Right atrium auricular region (tissue), 2 donors: ENCODE measurements at regions not wholly inside any gene's neighbourhood (a gene's known extent, or its start where the extent isn't known, plus 50 kb on each side); places are given as distances from the start of the nearest gene placed in this dataset.

ENCODE experiments used
- DNase-seq: peaks from one replicate; pipeline ENCODE4 v3.0.0-alpha.2; 2019; ENCODE audit warnings: low spot score
- H3K27ac ChIP-seq, 2 donors: fragments of 200-600 bp; sonication (generic); 1 replicate in 1 of 2; 2 replicates in 1 of 2; pipeline ENCODE4 v1.5.1; 2016 to 2019
- H3K27me3 ChIP-seq, 2 donors: fragments of 200-600 bp; sonication (generic); one replicate each; pipeline versions ENCODE4 v1.5.1 to v1.6.0; 2017 to 2019
- H3K36me3 ChIP-seq: fragments of 200-600 bp; sonication (generic); one replicate; pipeline ENCODE4 v1.5.1; 2016
- H3K4me1 ChIP-seq, 2 donors: fragments of 200-600 bp; sonication (generic); one replicate each; pipeline versions ENCODE4 v1.5.1 to v1.6.0; 2017 to 2019
- H3K4me3 ChIP-seq, 2 donors: fragments of 200-600 bp; sonication (generic); 1 replicate in 1 of 2; 2 replicates in 1 of 2; pipeline ENCODE4 v1.5.1; 2017 to 2019; ENCODE audit warnings: mild to moderate bottlenecking in 1 of 2, moderate library complexity in 1 of 2
- H3K9me3 ChIP-seq, 2 donors: fragments of 200-600 bp; sonication (generic); one replicate each; pipeline ENCODE4 v1.5.1; 2019
- TF ChIP-seq, protein P1 (sequence below), 2 donors: fragments of 200-600 bp; sonication (generic); IDR thresholded peaks; one replicate each; pipeline ENCODE4 v1.5.1; 2019; ENCODE audit warnings: antibody characterized with exemption in 2 of 2

DNA sequence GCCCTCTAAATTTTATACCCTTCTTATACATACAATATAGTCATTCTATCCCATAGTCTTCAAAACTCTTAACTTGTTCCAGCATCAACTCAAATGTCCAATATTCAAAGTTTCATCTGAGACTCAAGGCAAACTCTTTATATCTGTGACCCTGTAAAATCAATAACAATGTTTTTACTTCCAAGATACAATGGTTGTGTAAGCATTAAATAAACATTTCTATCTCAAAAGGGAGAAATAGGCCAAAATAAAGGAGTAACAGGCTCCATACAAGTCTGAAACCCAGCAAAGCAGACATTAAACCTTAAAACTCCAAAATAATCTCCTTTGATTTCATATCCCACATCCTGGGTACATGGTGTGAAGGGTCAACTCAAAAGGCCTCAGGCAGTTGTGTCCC, 1299.1 kb downstream of the MRPL39 start:
- no peaks in the 10 kb centered on the region for H3K9me3 ChIP-seq
- H3K4me3 ChIP-seq, result no peak overlapping the region
- TF ChIP-seq, protein P1, sequence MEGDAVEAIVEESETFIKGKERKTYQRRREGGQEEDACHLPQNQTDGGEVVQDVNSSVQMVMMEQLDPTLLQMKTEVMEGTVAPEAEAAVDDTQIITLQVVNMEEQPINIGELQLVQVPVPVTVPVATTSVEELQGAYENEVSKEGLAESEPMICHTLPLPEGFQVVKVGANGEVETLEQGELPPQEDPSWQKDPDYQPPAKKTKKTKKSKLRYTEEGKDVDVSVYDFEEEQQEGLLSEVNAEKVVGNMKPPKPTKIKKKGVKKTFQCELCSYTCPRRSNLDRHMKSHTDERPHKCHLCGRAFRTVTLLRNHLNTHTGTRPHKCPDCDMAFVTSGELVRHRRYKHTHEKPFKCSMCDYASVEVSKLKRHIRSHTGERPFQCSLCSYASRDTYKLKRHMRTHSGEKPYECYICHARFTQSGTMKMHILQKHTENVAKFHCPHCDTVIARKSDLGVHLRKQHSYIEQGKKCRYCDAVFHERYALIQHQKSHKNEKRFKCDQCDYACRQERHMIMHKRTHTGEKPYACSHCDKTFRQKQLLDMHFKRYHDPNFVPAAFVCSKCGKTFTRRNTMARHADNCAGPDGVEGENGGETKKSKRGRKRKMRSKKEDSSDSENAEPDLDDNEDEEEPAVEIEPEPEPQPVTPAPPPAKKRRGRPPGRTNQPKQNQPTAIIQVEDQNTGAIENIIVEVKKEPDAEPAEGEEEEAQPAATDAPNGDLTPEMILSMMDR (IDR thresholded peaks at IDR 0.05), result no peak
- H3K27me3 ChIP-seq, result no peaks in the 10 kb centered on the region
- no peak overlapping the region for H3K27ac ChIP-seq
- H3K4me1 ChIP-seq, result no peaks in the 10 kb centered on the region
- no peak for DNase-seq
- no peaks in the 10 kb centered on the region for H3K36me3 ChIP-seq

DNA sequence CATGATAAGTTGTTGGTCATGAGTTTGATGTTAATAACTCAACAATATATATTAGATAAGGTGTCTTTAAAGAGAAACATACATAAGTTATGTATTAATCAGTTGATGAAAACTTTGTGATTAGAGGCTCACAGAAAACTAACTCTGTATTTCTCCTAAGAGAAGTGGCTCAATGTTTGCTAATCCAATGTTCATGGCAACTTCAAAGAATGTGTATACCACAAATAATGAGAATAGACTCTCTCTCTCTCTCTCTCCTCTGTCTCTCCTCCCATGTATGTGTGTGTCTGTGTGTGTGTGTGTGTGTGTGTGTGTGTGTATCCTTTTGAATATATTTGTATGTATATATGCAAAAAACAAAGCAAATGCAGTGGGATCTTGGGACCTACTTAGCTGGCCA, 1304.9 kb downstream of the MRPL39 start:
- Histone ChIP-seq H3K27ac (no peak overlapping the region), H3K9me3 (no peaks in the 10 kb centered on the region), H3K4me3 (no peak overlapping the region), H3K4me1 (no peaks in the 10 kb centered on the region), H3K36me3 (no peaks in the 10 kb centered on the region), H3K27me3 (no peaks in the 10 kb centered on the region)
- no peak for DNase-seq
- TF ChIP-seq, protein P1 (IDR thresholded peaks at IDR 0.05), result no peak

DNA sequence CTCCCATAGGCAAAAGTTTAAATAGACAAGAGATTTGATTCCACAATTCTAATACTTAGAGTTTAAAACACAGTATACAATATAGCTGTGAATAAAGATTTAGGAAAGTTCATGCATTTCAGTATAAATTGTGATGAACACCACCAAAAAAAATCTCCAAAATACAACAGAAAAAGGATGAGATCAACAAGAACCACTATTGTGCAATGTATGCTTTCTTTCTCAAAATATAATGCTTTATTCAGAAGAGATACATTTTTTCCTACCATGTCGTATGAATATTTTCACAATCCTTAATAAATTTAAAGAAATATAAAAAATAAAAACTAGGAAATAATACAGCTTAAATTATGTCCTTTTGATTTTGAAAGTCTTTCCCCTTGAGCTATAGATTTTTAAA, 1309.2 kb downstream of the MRPL39 start:
- H3K36me3 ChIP-seq, result no peaks in the 10 kb centered on the region
- no peak for DNase-seq
- no peaks in the 10 kb centered on the region for H3K4me1 ChIP-seq
- no peaks in the 10 kb centered on the region for H3K27me3 ChIP-seq
- TF ChIP-seq, protein P1 (IDR thresholded peaks at IDR 0.05), result no peak
- no peak overlapping the region for H3K4me3 ChIP-seq
- no peak overlapping the region for H3K27ac ChIP-seq
- H3K9me3 ChIP-seq, result no peaks in the 10 kb centered on the region

DNA sequence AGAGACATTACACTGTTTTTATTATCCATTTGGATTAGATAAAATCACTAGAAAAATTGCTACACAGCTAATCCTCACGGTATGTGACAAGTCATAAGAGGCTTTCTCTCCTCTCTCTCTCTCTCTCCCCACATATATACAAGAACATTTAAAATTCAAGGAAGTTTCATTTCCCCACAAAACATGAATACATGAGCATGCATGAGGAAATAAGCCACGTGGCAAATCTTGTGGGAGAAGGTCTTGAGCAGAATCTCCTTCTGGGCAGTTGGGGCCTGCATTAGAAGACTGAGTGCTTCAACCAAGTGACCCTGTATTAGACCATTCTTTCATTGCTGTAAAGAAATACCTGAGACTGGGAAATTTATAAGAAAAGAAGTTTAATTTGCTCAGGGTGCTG, 1313.1 kb downstream of the MRPL39 start:
- H3K4me1 ChIP-seq, result no peaks in the 10 kb centered on the region
- H3K27me3 ChIP-seq, result no peaks in the 10 kb centered on the region
- DNase-seq, result no peak
- TF ChIP-seq, protein P1 (IDR thresholded peaks at IDR 0.05), result no peak
- no peak overlapping the region for H3K4me3 ChIP-seq
- no peak overlapping the region for H3K27ac ChIP-seq
- H3K9me3 ChIP-seq, result no peaks in the 10 kb centered on the region
- no peaks in the 10 kb centered on the region for H3K36me3 ChIP-seq

DNA sequence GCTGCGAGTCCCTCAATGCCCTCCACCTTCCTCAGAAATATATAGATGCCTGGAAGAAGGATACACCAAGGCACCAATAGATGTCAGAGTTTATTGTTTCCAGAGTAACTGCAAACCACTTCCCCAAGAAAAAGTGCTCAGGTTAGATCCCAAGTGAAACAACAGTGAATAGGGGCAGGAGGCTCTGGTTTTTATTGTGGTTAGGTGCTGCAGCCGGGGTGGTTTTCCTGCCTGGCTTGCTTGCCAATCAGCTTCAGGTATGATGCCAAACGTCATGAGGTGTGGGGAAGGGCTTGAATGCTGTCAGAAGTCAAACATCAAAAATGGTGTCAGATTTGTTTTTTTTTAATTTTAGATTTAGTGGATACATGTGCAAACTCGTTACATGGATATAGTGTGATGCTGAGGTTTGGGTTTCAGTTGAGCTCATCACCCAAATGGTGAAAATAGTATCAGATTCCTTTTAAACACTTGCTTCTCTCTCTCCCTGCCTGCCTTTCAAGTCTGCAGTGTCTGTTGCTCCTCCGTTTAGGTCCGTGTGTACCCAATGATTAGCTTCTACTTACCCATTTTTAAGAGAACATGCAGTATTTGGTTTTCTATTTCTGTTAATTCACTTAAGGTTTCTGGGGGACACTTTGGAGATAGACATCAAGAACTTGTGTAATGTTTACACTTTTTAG, 1317.0 kb downstream of the MRPL39 start:
- TF ChIP-seq, protein P1 (IDR thresholded peaks at IDR 0.05), result no peak
- no peak overlapping the region for H3K4me3 ChIP-seq
- no peaks in the 10 kb centered on the region for H3K36me3 ChIP-seq
- no peaks in the 10 kb centered on the region for H3K27me3 ChIP-seq
- no peaks in the 10 kb centered on the region for H3K4me1 ChIP-seq
- no peaks in the 10 kb centered on the region for H3K9me3 ChIP-seq
- no peak for DNase-seq
- no peak overlapping the region for H3K27ac ChIP-seq

DNA sequence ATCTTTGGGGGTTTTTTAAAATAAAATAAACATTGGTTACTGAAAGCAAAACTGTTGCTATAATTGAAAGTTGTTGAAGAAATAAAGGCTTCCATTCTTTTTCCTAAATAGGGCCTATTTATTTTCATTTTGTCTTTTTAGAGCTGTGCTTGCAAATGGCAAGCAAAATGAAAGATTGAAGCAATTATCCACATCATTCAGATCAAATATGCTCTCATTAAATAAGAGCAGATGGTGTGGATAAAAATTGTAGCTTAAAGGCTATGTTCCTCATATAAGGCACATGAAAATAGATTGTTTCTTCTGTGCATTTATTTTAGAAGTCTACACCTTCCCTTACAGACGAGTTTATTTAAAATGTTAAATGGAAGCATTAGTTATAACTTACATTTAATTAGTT, 1317.7 kb downstream of the MRPL39 start:
- no peak overlapping the region for H3K27ac ChIP-seq
- H3K4me1 ChIP-seq, result no peaks in the 10 kb centered on the region
- no peaks in the 10 kb centered on the region for H3K9me3 ChIP-seq
- no peak overlapping the region for H3K4me3 ChIP-seq
- DNase-seq, result no peak
- TF ChIP-seq, protein P1 (IDR thresholded peaks at IDR 0.05), result no peak
- H3K27me3 ChIP-seq, result no peaks in the 10 kb centered on the region
- no peaks in the 10 kb centered on the region for H3K36me3 ChIP-seq
